ENCODE measurements at regions not wholly inside any gene's neighbourhood (a gene's known extent, or its start where the extent isn't known, plus 50 kb on each side); places are given as distances from the start of the nearest gene placed in this dataset.
"Not testable (repeated sequence)": the region's sequence is repeated elsewhere in the genome, so short reads cannot be mapped to it uniquely, and the experiment has no call there.

DNA sequence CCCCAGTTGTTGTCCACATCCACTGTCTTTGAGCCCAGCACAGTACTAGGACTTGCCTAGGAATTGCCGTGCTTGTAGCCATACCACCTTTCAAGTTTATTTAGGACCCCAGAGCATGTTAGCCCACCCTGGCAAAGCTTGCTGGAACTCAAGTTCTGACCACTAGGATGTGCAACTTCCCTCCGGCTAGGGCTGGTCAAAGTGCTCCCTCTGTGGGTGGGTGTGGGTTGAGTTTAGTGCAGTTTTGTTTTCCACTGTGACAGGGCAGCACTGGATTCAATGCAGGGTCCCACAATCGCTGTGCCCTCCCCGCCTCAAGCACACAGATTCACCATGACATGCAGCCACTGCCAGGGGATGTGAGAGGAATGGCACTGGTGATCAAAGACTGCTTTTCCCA is 96.0 kb downstream of the RASGEF1B start:
- no peak for DNase-seq (ENCODE audit: low read depth)

DNA sequence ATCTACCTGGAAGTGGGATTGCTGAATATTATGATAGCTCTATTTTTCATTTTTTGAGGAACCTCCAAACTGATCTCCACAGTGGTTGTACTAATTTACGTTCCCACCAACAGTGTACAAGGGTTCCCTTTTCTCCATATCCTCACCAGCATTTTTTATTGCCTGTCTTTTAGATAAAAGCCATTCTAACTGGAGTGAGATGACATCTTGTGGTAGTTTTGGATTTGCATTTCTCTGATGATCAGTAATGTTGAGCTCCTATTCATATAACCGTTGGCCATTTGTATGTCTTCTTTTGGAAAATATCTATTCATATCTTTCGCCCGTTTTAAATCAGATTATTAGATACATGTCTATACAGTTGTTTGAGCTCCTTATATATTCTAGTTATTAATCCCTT is 101.8 kb downstream of the RASGEF1B start:
- no peak for DNase-seq (ENCODE audit: low read depth)

DNA sequence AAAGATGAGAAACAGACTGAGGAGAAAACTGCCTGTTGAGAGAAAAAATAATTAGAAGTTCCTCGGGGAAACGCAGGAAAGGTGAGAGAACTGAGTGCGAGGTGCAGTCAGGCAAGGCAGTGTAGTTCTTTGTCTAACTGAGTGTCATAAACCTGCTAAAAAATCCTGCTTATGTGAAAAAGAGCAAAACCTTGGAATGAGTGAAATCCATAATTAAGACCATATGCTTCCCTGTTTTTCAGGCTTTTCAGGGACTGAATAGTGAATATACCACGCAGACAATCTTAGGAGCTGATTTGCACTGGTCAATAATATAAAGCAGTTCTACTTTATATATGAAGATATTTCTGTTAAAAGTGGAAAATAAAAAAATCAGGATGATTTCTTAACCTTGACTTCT is 104.9 kb downstream of the RASGEF1B start:
- no peak for DNase-seq (ENCODE audit: low read depth)

DNA sequence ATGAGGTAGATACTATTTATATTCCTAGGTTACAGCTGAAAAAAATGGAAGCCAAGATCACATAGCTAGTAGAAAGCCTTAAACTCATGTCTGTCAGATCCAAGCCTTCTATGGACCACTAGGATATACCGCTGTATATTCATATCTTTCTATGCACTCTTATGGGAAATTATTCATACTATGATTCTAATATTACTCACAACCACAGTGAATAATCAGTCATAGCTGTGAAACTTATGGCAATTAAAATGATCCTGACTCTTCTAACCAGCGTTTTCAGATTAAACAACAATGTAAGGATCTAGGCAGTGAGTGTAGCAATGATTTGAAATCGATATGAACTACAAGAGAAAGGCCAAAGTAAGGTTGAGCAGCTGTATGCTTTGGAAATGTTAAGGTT is 111.0 kb downstream of the RASGEF1B start:
- DNase-seq (ENCODE audit: low read depth), result no peak

DNA sequence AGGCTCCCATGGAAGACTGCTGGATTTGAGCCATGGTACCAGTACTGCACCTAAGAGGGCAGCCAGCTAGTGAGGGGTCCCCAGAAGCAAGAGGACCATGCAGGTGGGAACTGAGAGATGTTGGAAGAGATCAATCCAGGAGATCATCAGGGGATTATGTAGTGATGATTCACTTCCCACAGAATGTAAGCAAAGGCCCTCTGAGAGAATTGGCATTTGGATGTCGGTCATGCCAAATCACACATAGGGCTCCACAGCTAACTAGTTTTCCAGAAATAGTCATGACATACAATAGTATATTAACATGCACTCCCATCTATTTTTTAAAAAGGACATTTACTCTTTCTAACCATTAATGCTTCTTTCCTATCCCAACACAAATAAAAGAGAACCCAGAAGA is 112.5 kb downstream of the RASGEF1B start:
- DNase-seq (ENCODE audit: low read depth), result no peak

DNA sequence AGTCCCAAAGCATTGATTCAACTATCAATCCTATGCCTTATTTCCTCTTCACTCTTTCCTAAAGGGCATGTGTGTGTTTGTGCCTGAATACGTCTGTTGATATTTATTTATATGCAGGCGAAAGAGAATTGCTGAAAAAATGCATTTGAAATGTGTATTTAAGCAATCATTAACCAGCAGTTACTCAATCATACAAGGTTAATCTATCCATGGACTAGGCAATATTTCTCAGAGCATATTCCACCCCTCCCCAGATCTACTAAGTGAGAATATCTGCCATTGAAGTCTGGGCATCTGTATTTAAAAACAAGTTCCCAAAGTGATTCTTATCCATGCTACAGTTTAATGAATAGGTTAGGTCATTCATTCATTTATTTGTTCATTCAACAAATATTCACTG is 113.6 kb downstream of the RASGEF1B start:
- DNase-seq (ENCODE audit: low read depth), result no peak

DNA sequence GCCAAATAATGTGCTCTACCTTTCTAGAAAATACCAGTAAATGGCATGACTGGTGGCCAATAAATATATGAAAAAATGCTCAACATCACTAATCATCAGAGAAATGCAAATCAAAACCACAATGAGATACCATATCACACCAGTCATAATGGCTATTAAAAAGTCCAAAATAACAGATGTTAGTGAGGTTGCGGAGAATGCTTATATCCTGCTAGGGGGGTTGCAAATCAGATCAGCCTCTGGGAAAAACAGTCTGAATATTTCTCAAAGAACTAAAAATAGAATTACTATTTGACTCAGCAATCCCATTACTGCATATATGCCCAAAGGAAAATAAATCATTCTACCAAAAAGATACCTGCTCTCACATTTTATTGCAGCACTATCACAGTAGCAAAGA is 115.1 kb downstream of the RASGEF1B start:
- DNase-seq (ENCODE audit: low read depth), result no peak

DNA sequence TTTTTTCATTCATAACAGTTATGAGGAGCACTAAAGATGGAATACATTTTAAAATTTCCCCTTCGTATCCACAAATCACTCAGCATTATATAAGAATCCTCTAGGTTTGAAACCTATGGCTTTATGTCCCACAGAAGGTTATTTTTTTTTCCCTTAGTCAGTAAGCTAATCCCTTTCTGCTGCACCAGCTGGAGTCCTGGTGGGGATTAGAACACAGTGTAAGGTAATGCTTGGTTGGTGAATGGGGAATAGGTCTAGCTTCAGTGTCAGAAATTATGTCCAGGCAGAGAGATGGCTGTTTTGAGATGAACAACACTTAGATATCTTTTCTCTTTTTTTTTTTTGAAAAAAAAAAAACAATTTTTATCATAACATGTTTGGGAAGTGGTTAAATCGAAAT is 116.6 kb downstream of the RASGEF1B start:
- DNase-seq (ENCODE audit: low read depth), result no peak

DNA sequence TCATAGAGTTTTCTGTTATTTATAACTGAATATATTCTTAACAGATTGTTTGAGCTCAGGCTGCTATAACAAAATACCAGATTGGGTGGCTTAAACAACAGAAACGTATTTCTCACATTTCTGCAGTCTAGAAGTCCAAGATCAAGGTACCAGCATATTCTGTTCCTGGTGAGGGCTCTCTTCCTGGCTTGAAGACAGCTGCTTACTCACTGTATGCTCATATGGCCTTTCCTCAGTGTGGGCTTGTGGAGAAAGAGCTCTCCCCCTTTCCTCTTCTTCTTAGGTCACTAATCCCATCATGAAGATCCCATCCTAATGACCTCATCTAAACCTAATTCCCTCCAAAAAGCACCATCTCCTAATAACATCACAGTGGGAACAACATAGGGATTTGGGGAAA is 117.8 kb downstream of the RASGEF1B start:
- no peak for DNase-seq (ENCODE audit: low read depth)

DNA sequence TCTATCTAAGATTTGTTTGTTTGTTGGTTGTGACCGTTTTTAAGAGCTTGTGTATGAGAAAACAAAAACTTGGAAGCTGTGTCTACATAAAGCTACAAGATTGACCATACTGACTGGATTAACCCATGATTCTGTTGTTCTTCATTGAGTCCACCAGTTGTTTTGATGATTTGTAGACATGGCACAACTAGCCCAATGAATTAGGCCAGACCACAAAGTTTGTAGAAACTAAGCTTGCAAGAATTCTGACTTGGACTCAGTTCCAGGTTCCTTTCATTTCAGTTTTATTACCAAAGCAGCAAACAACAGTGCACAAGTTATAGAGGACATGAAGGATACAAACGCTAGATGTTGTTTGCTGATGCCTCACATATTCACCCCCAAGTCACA is 119.3 kb downstream of the RASGEF1B start:
- DNase-seq (ENCODE audit: low read depth), result peak; percentile 37

DNA sequence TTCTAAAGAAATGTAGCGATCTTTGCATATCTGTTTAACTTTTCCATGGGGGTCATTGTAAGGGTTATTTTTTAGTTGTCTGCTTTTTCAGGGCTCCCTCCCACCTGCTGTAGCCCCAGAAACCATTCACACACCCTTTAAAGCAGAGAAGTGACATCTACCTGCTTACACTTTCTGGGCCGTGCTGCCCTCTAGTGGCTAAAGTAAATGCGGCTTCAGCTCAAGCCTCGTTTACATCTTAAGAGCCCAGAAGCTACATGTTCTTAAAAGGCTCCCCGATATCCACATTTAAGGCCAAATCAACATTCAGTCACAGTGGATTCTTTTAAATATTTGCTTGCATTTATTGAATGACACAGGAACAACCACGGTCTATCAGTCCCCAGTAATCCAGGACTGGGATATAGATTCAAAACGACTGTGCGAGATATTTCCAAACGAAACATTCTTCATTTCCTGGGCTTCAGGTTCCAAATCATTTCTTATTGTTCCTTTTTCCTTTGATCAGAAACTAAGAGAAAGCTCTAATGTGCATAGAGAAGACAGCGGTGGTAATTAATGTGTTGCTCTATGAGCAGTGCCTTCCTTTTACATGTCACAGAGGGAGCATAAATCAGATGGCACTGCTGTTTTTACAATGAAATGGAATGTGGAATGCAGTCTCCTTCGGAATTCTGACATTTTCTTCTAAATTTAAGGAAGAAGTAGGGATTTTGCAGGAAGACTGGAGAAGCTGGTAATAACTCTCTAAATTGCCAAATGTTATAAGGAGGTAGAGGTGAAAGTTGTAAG is 119.9 kb downstream of the RASGEF1B start:
- DNase-seq (ENCODE audit: low read depth), result peak; percentile 64

DNA sequence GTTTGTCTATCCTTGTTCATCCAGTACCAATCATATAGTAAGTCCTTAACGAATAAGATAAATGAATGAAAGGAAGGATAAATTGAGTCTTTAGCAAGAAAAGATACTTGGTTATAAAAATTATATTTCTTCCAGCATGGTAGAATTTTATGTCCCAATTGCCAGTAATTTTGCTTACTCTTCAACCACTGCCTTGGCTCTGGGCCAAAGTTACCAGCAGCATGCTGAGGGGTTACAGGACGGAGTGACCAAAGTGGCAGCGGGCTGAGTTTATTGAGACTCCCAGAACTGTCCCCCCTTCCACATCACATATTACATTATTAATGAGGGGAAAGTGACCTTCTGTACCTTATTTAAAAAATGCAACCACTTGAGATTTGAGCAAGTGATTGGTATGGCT is 121.7 kb downstream of the RASGEF1B start:
- DNase-seq (ENCODE audit: low read depth), result no peak

DNA sequence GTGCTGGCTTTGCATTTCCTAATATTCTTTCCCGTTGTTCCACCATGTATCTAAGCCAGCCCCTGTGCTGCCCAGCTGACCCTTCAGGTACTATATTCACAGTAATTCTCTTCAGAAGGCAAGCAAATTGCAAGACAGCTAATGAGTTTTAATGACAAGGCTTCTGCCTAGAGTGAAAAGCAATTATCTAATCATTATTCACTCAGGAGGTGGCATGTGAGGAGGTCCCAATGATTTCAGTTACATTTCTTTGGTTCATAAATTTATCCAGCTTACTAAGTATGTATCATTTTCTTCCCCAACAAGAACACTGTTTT is 123.0 kb downstream of the RASGEF1B start:
- no peak for DNase-seq (ENCODE audit: low read depth)

DNA sequence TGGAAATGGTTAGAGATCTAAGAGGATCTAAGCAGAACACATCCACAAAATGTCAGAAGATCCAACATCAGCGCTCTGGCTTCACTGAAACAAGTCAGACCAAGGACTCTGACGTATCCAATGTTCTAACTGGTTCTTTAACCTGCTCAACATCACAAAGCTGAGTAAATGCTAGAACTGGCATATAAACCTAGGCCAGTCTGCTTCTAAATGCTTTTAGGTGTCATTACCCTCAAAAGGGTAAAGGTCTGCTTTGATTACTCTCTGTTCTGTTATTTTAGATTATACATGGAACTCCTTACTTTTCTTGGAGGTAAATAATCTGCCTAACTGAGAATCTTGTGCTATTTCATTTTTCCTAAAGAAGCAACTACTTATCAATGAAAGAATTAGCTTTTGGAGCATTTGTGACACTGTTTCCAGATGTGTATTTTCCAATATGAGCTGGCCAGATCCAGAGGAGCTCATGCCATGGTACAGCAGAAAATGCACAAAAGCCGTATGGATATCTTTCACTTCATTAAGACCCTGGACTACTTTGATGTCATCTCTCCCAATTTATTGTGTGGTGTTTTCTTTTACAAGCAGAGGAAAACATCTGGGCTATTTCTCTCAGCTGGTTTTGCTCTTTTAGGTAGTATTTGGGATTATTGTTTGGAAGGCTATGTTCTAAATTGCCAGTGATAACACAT is 123.5 kb downstream of the RASGEF1B start:
- DNase-seq (ENCODE audit: low read depth), result no peak

DNA sequence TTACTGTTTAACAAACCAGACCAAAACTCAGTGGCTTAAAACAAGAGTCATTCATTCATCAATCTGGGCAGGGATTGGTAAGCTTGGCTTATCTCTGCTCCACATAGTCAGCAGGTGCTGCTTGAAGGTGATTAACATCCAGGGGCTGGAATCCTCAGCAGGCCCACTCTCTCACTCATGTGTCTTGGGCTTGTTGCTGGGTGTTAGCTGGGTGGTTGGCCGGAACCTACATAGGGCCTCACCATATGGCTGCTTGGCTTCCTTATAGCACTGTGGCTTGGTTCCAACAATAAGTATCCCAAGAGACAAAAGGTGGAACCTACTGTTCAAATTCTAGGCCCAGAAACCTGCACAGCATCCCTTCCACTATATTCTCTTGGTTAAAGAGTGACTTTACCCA is 125.0 kb downstream of the RASGEF1B start:
- no peak for DNase-seq (ENCODE audit: low read depth)

DNA sequence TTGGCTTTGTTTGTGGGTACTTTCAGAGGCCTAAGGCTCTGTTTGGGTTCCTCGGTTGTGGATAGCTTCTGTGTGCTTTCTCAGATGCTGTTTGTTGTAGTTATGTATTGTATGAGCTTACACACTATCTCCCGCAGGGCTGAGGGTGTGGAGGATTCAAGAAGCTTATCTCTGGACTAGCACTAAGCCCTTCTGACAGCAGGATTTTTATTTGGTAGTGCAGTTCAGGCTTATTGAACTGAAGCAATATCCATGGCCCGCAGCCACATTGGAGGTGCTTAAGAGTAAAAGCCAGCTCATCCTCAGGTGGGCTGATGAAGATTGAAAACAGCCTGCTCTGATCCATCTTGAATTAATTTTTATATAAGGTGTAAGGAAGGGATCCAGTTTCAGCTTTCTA is 128.2 kb downstream of the RASGEF1B start:
- DNase-seq (ENCODE audit: low read depth), result no peak

DNA sequence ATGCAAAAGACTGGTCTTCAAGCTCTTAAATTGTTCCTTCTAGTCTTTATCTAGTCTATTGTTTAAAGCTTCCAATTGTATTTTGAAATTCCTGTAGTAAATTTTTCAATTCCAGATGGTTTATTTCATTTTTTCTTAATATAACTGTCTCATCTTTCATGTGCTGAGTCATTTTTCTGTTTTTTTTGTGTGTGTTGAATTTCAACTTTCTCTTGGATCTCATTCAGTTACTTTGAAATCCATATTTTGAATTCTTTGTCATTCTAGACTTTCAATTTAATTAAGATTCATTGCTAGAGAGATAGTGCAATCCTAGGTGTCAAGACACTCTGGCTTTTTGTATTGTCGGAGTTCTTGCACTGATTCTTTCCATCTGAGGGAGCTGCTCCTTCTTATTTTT is 128.0 kb upstream of the PRKG2 start:
- no peak for DNase-seq (ENCODE audit: low read depth)

DNA sequence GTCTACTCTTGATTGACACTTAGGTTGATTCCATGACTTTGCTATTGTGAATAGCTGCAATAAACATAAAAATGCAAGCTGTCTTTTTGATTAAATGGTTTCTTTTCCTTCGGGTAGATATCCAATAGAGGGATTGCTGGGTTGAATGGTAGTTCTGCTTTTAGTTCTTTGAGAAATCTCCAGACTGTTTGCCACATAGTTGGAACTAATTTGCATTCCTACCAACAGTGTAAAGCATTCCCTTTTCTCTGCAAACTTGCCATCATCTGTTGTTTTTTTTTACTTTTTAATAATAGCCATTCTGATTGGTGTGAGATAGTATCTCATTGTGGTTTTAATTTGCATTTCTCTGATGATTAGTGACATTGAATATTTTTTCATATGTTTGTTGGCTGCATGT is 122.2 kb upstream of the PRKG2 start:
- no peak for DNase-seq (ENCODE audit: low read depth)

DNA sequence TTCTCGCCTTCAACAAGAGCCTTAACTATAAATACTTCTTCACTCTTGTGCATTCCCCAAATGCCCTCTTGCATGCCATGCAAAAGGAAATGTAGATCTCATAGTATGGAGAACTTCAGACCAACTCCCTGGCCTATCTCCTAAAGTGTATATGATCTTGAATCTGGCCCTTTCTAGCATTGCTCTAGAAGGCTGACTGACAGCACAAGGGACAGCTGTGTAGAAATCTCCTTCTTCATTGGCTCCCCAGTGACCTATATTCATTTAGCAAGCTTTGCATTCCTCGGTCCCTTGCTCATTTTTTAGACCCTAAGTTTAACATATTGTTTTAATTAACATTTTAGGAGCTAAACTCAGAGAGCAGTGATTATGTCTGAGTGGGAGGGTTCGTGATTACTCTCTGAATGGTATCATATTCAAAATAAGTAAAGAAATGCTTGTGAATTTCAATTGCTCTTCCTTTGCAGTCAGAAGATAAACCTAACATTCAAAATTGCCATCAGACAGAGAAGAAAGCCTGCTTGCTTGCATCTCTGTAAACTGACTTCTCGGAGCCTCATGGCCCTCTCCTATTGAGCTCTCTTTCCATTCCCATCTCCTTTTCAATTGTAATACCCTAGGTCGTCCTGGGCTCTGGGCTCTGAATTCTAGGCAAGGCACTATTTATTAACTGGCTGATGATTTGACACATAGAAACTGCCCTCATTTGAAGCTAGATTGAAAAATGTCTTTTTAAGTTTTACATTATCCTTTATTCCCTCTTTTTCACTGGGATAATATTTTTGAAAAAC is 120.3 kb upstream of the PRKG2 start:
- DNase-seq (ENCODE audit: low read depth), result no peak

DNA sequence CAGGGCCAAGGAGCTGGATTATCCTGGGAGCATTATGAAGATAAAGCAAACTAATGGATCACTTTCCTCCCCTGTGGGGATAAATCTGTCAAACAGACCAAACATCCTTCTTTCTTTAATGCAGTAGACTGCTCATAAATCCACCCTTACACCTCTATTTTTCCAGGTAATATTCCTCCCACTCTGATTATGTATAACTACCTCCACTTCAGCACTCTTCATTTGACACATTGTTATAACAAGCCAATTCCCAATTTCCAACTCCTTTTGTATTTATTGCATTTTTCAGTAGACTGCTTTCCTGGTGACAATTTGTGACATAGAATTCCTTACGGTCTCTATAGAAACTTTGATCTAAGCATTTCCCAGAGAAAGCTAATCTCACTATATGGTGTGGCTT is 115.0 kb upstream of the PRKG2 start:
- no peak for DNase-seq (ENCODE audit: low read depth)

DNA sequence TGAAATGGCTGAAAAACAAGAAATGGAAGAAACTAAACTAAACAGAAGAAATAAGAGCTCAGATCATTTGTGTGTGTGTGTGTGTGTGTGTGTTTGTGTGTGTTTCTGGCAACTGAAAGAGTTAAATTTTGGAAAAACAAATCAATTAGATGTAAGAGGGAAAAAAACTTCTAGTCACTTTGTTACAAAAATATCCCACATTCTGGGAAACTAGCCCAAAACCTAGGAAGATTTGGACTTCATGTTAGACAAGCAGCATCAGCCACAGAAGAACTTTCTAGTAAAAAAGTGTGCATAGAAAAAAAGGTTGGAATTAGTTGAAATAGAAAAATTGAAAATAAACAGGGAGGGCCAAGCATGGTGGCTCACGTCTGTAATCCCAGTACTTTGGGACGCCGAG is 111.6 kb upstream of the PRKG2 start:
- DNase-seq (ENCODE audit: low read depth), result no peak

DNA sequence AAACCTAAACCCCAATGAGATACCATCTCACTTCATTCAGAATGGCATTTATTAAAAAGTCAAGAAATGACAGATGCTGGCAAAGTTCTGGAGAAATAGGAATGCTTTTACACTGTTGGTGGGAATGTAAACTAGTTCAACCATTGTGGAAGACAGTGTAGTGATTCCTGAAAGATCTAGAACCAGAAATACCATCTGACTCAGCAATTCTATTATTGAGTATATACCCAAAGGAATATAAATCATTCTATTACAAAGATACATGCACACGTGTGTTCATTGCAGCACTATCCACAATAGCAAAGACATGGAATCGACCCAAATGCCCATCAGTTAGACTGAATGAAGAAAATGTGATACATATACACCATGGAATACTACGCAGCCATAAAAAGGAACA is 109.6 kb upstream of the PRKG2 start:
- DNase-seq (ENCODE audit: low read depth), result not testable (repeated sequence)

DNA sequence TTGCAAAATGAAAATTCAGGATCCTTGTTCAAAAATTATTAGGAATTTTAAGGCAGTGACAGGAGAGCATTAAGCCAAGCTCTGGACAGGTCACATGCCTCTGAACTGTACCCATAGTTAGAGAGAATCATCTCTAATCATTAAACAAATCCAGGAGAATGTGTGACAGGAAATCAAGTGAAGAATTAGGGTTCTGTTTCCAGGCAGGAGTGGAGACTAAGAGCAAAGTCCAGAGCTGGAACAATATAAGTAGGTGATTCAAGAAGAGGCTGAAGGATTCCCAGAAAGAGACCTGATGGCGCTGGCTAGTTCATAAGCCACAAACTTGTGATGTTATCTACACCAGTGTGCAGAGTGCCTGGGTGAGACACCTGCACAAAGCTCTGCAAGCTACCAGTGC is 104.6 kb upstream of the PRKG2 start:
- DNase-seq (ENCODE audit: low read depth), result no peak

Measured in fibroblast of the conjunctiva (primary cell).